MM.1S (cell line): ENCODE measurements at regions not wholly inside any gene's neighbourhood (a gene's known extent, or its start where the extent isn't known, plus 50 kb on each side); places are given as distances from the start of the nearest gene placed in this dataset.

ENCODE experiments used
- DNase-seq: peaks from one replicate; pipeline ENCODE4 v3.0.0-alpha.2; 2015
- H2AFZ ChIP-seq: fragments of 300-600 bp; sonication (generic); 2 replicates; pipeline ENCODE4 v1.6.0; 2016; ENCODE audit warnings: antibody characterized with exemption, low read length
- H3F3A ChIP-seq: fragments of 300-600 bp; sonication (generic); 2 replicates; pipeline ENCODE4 v1.6.1; 2016; ENCODE audit warnings: mild to moderate bottlenecking, antibody characterized with exemption, low read length, moderate library complexity, mixed read lengths; ENCODE audit not compliant: insufficient read depth
- H3K27ac ChIP-seq: fragments of 300-600 bp; sonication (generic); 2 replicates; pipeline ENCODE4 v1.5.1; 2016; ENCODE audit warnings: mild to moderate bottlenecking, low read length
- H3K27me3 ChIP-seq: fragments of 300-600 bp; sonication (generic); replicated peaks from 2 replicates; pipeline ENCODE4 v1.6.0; 2016; ENCODE audit warnings: low read length; ENCODE audit not compliant: insufficient read depth
- H3K36me3 ChIP-seq: fragments of 300-600 bp; sonication (generic); replicated peaks from 2 replicates; pipeline ENCODE4 v1.6.1; 2016; ENCODE audit warnings: mild to moderate bottlenecking, low read length, mixed read lengths; ENCODE audit not compliant: insufficient read depth
- H3K4me1 ChIP-seq: fragments of 300-600 bp; sonication (generic); 2 replicates; pipeline ENCODE4 v1.6.1; 2016; ENCODE audit warnings: low read length, mixed read lengths
- H3K4me2 ChIP-seq: fragments of 300-600 bp; sonication (generic); 2 replicates; pipeline ENCODE4 v1.6.0; 2016; ENCODE audit warnings: low read depth, low read length
- H3K4me3 ChIP-seq: fragments of 300-600 bp; sonication (generic); 2 replicates; pipeline ENCODE4 v1.5.1; 2016; ENCODE audit warnings: low read length, mixed read lengths
- H3K79me2 ChIP-seq: fragments of 300-600 bp; sonication (generic); 2 replicates; pipeline ENCODE4 v1.6.1; 2016; ENCODE audit warnings: mixed run types, low read length, mixed read lengths
- H3K9ac ChIP-seq: fragments of 300-600 bp; sonication (generic); 2 replicates; pipeline ENCODE4 v1.6.1; 2016; ENCODE audit warnings: low read length, mixed read lengths
- H3K9me2 ChIP-seq: fragments of 300-600 bp; sonication (generic); replicated peaks from 2 replicates; pipeline ENCODE4 v1.6.1; 2016; ENCODE audit warnings: mild to moderate bottlenecking, low read length, mixed read lengths; ENCODE audit not compliant: insufficient read depth
- H3K9me3 ChIP-seq: fragments of 300-600 bp; sonication (generic); replicated peaks from 2 replicates; pipeline ENCODE4 v1.6.1; 2016; ENCODE audit warnings: mild to moderate bottlenecking, low read length, mixed read lengths; ENCODE audit not compliant: insufficient read depth
- H4K20me1 ChIP-seq: fragments of 300-600 bp; sonication (generic); 2 replicates; pipeline ENCODE4 v1.6.1; 2016; ENCODE audit warnings: mild to moderate bottlenecking, low read length, moderate library complexity, mixed read lengths; ENCODE audit not compliant: insufficient read depth
- CTCF ChIP-seq: fragments of 300-600 bp; sonication (generic); IDR thresholded peaks from 2 replicates; pipeline ENCODE4 v1.5.1; 2016; ENCODE audit warnings: antibody characterized with exemption, low read length, mixed read lengths
- EZH2 ChIP-seq: fragments of 300-600 bp; sonication (generic); optimal IDR thresholded peaks from 2 replicates; pipeline ENCODE3; 2017; ENCODE audit warnings: low read depth, mild to moderate bottlenecking, antibody characterized with exemption, low read length, mixed read lengths
- EZH2phosphoT487 ChIP-seq: fragments of 300-600 bp; sonication (generic); IDR thresholded peaks from 2 replicates; pipeline ENCODE4 v1.6.1; 2018; ENCODE audit warnings: antibody characterized with exemption, low read length

GRCh38 chr4:187085339-187085738 is 361.7 kb upstream of the FAT1 start:
- Histone ChIP-seq H3K36me3 (no peaks in the 10 kb centered on the region), H3K9ac (no peak overlapping the region), H3K9me2 (no peaks in the 10 kb centered on the region), H3F3A (no peaks in the 10 kb centered on the region), H4K20me1 (no peaks in the 10 kb centered on the region), H3K4me1 (no peaks in the 10 kb centered on the region), H3K79me2 (no peaks in the 10 kb centered on the region), H3K27me3 (no peaks in the 10 kb centered on the region), H3K4me2 (no peak overlapping the region), H3K4me3 (no peak overlapping the region), H3K27ac (no peak overlapping the region), H2AFZ (no peak overlapping the region), H3K9me3 (no peaks in the 10 kb centered on the region)
- DNase-seq: no peak
- TF ChIP-seq CTCF: no peak

- no peak overlapping the region for H3K4me2 ChIP-seq
- H3K4me3 ChIP-seq: no peak overlapping the region
- H3K27ac ChIP-seq: no peak overlapping the region
- H3K4me1 ChIP-seq: no peaks in the 10 kb centered on the region
- no peak overlapping the region for H2AFZ ChIP-seq
- H3K9me2 ChIP-seq: no peaks in the 10 kb centered on the region
- H3F3A ChIP-seq: no peaks in the 10 kb centered on the region
- no peaks in the 10 kb centered on the region for H3K27me3 ChIP-seq
- H3K9ac ChIP-seq: no peak overlapping the region
- DNase-seq: no peak
- no peaks in the 10 kb centered on the region for H3K36me3 ChIP-seq
- no peaks in the 10 kb centered on the region for H3K79me2 ChIP-seq
- no peak for TF ChIP-seq EZH2phosphoT487
- TF ChIP-seq EZH2: no peak
- no peak for TF ChIP-seq CTCF
- H4K20me1 ChIP-seq: no peaks in the 10 kb centered on the region
- no peaks in the 10 kb centered on the region for H3K9me3 ChIP-seq
Observed at GRCh38 chr4:187086151-187086550, 362.5 kb upstream of the FAT1 start.

GRCh38 chr4:187088070-187088799 is 364.6 kb upstream of the FAT1 start:
- no peak overlapping the region for H2AFZ ChIP-seq
- H3K36me3 ChIP-seq: no peaks in the 10 kb centered on the region
- no peaks in the 10 kb centered on the region for H3F3A ChIP-seq
- no peak overlapping the region for H3K27ac ChIP-seq
- no peak for TF ChIP-seq CTCF
- no peak for TF ChIP-seq EZH2phosphoT487
- no peak for TF ChIP-seq EZH2
- H3K4me2 ChIP-seq: no peak overlapping the region
- no peaks in the 10 kb centered on the region for H3K9me3 ChIP-seq
- no peak for DNase-seq
- no peaks in the 10 kb centered on the region for H3K9me2 ChIP-seq
- H3K79me2 ChIP-seq: no peaks in the 10 kb centered on the region
- H3K9ac ChIP-seq: no peak overlapping the region
- H3K27me3 ChIP-seq: no peaks in the 10 kb centered on the region
- no peak overlapping the region for H3K4me3 ChIP-seq
- H4K20me1 ChIP-seq: no peaks in the 10 kb centered on the region
- no peaks in the 10 kb centered on the region for H3K4me1 ChIP-seq
